Bronchial epithelial cell (primary cell): ENCODE measurements at regions not wholly inside any gene's neighbourhood (a gene's known extent, or its start where the extent isn't known, plus 50 kb on each side); places are given as distances from the start of the nearest gene placed in this dataset.

Source experiments
- DNase-seq: peaks from one replicate; pipeline ENCODE4 v3.0.0-alpha.2; 2010; ENCODE audit warnings: low read depth
- FAIRE-seq: peaks from 2 replicates; lab custom pipeline; 2011; peaks lifted over from hg19 to GRCh38; lab: Jason Lieb, UNC
- H3K27me3 ChIP-seq: 2 replicates; pipeline ENCODE4 v1.5.1; 2011; ENCODE audit warnings: low read length; ENCODE audit not compliant: control insufficient read depth, insufficient read depth
- H3K36me3 ChIP-seq: 2 replicates; pipeline ENCODE4 v1.5.1; 2011; ENCODE audit warnings: low read length; ENCODE audit not compliant: control insufficient read depth, insufficient read depth
- H3K4me3 ChIP-seq: 2 replicates; pipeline ENCODE4 v1.5.1; 2011; ENCODE audit warnings: mild to moderate bottlenecking, low read depth, low read length, control low read depth
- CTCF ChIP-seq: IDR thresholded peaks from 2 replicates; pipeline ENCODE4 v1.5.1; 2011; ENCODE audit warnings: mild to moderate bottlenecking, moderate library complexity, low read length, control low read depth, inconsistent platforms; ENCODE audit not compliant: insufficient read depth, severe bottlenecking

GRCh38 chr1:186518822-186519381 is 58.0 kb upstream of the PDC start:
- TF ChIP-seq CTCF = no peak

GRCh38 chr1:186518395-186518794 is 57.5 kb upstream of the PDC start:
- no peak for FAIRE-seq
- Histone ChIP-seq H3K27me3 (no peaks in the 10 kb centered on the region), H3K4me3 (no peak overlapping the region), H3K36me3 (no peaks in the 10 kb centered on the region)
- no peak for DNase-seq
- TF ChIP-seq CTCF = no peak

More at GRCh38 chr1:186518822-186519381, 58.0 kb upstream of the PDC start:
- no peaks in the 10 kb centered on the region for H3K36me3 ChIP-seq
- no peak for FAIRE-seq
- no peaks in the 10 kb centered on the region for H3K27me3 ChIP-seq
- DNase-seq = no peak
- no peak overlapping the region for H3K4me3 ChIP-seq

- TF ChIP-seq CTCF = no peak
- DNase-seq (no peak), FAIRE-seq (no peak)
- Histone ChIP-seq H3K27me3 (no peaks in the 10 kb centered on the region), H3K36me3 (no peaks in the 10 kb centered on the region), H3K4me3 (no peak overlapping the region)
Measured at GRCh38 chr1:186514367-186514766, 53.5 kb upstream of the PDC start.

- Histone ChIP-seq H3K36me3 (no peaks in the 10 kb centered on the region), H3K27me3 (no peaks in the 10 kb centered on the region), H3K4me3 (no peak overlapping the region)
- DNase-seq (no peak), FAIRE-seq (no peak)
- TF ChIP-seq CTCF = no peak
Measured at GRCh38 chr1:186513526-186513925, 52.6 kb upstream of the PDC start.

- TF ChIP-seq CTCF = no peak
- Histone ChIP-seq H3K36me3 (no peaks in the 10 kb centered on the region), H3K27me3 (no peaks in the 10 kb centered on the region), H3K4me3 (no peak overlapping the region)
- FAIRE-seq (no peak), DNase-seq (no peak)
Measured at GRCh38 chr1:186512698-186513457, 52.0 kb upstream of the PDC start.
